ENCODE measurements at regions not wholly inside any gene's neighbourhood (a gene's known extent, or its start where the extent isn't known, plus 50 kb on each side); places are given as distances from the start of the nearest gene placed in this dataset.
"Not testable (repeated sequence)": the region's sequence is repeated elsewhere in the genome, so short reads cannot be mapped to it uniquely, and the experiment has no call there.

DNA sequence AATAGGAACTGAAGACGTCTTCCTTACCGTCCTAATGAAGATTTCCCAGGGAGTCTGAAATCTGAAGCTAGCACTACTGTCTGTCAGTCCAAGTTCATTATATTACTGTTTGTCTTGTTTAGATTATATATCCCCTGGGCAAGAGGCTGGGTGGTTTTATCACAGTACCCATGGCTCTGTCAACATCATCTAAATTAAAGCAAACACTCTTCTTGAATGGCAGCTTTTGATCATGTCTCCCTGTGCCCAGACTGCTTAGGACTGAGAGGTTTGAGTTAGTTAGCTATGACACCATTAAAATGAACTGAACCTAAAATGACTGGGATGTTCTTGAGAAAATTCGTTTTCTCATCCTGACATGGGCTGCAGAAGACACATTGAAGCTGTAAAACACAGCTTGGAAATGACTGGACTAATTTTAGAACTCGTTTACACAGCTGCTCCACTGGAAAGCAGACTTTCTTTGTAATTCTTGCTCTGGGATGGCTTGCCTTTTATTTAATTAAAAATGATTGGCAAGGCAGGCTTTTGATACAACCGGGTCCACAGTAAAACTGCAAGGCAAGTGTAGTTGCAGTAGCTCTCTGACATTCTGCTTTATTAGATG, 243.5 kb downstream of the MFSD1 start:
- DNase-seq (ENCODE audit: low read depth), result no peak

DNA sequence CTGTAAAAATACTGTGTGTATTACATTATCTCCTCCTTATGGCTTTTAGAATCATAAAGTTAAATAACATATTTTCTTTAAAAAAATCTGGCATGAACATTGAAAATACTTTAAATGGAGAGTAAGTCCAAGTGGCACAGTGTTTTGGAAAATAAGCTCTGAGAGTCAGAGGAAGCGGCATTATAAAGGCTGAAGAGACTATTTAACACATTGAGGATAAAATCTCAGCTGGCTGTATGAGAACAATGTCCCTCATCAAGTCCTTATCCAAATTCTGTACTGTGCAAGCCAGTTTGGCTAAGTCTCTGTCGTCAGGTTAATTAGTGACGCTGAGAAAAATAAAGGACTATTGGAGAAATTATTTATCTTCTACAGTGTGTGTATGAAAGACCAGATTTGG, 245.5 kb downstream of the MFSD1 start:
- no peak for DNase-seq (ENCODE audit: low read depth)

DNA sequence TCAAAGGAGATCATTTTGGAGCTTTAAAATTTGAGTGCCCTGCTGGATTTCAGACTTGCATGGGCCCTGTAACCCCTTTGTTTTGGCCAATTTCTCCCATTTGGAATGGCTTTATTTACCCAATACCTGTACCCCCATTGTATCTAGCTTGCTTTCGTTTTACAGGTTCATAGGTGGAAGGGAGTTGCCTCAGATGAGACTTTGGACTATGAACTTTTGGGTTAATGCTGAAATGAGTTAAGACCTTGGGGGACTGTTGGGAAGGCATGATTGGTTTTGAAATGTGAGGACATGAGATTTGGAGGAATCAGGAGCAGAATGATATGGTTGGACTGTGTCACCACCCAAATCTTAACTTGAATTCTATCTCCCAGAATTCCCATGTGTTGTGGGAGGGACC, 250.6 kb downstream of the MFSD1 start:
- not testable (repeated sequence) for DNase-seq (ENCODE audit: low read depth)

DNA sequence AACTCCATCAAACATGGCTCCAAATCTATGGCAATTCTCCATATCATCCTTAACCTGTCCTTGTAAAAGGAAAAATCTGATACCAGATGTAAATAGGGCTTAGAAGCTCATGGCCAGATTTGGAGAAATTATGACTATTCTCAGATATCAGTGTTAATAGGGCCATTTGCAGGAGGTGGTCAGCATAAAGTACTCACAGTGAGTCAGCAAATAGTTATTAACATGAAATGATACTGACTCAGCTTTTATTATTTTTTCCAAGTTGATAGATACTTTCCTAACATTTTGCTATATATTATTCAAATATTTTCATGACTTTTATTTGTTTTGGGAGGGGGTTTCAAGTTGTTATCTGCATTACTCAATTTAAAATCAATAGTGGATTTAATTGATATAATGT, 255.8 kb downstream of the MFSD1 start:
- no peak for DNase-seq (ENCODE audit: low read depth)

DNA sequence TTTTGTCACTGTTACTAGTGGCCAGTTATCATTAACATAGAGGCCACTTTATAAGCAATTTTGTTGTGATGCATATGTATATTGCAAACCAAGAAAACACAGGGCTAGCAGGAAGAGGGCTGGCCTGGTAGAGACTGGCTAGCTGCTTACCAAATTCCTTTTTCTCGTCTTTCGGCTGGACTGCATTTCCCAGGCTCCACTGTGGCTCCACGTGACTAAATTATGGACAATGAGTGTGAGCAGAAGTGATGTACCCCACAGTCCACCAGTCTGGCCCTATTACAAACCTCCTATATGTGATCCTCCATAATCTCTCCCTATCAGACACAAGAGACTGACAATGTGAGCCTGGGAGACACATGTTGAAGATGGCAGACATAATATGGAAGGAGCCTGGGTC, 257.0 kb downstream of the MFSD1 start:
- no peak for DNase-seq (ENCODE audit: low read depth)

GRCh38 chr3:159059395-159059794, 257.5 kb downstream of the MFSD1 start:
- no peak for DNase-seq (ENCODE audit: low read depth)

DNA sequence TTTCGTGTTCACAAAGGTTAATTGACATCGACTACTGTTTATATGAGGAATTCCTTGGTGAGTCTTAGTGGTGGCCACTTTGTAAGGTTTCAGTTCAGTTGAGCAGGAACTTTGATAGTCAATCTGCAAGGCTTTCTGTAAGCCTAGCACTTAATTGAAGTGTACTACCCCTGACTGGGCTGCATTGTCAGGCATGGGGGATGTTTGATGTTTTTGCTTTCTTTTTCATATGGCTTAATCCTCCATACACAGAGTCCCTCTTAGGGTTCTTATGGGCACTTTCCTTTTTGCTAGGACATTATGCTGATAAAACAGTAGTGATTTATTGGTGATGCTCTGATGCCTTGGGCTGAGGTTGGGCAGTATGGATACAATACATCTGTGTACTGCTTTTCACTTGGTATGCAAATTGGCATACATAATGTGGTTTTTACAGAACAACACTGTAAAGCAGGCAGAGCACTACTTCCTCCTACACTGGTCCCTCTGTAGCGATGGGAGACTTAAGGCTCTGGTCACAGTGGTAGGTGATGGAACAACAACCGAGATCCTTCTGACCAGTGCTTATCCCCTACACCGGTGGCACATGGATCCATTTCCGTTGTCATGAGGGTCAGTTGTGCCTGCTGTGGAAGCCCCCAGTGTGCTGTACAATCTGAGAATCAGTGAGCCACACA, 261.0 kb downstream of the MFSD1 start:
- no peak for DNase-seq (ENCODE audit: low read depth)

GRCh38 chr3:159069091-159069490, 267.2 kb downstream of the MFSD1 start, which contains the start of gene IQCJ:
Gene IQCJ (plus strand): TSS chr3:159069319.
- no peak for DNase-seq (ENCODE audit: low read depth)

- DNase-seq (ENCODE audit: low read depth), result no peak
Measured at GRCh38 chr3:159069866-159070425, 268.1 kb downstream of the MFSD1 start.

DNA sequence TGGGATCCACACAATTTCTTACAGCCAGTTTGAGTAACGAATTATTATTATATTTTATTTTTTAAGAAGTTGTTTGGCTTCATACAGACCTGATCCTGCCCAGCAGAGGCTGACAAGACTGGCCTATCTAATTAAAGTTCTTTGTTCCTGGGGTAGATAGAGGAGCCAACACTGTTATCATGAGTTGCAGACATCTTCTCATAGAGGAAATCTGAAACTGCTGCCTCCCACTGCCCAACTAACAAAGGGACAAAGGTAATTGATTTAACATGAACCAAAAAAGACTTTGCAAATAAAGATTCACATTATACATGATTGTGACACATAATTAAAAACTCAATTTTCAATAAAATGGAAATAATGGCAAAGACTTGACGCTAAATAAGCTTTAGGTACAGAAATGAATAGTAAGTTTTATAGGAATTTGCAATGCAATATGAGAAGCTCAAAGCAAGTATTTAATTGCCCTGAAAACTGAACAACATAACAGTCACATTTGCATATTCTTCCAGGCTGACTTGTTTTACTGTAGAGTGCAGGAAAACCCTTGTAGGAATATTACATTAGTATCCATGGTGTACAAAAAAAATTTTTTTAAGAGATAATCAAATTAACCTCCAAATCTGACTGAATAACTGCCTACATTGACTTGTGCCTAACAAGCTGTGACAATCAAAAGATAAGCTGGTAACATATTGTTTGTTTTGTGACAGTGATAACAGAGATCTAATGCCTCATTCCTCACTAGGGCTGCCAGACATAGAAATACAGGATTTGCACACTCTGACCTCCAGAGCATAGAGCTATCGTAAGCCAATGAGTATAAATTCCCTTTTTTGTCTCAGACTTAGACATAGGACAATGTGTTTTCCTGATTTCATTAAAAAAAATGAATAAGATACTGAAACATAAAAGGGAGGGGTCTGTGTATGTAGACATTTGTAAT, 273.2 kb downstream of the MFSD1 start:
- no peak for DNase-seq (ENCODE audit: low read depth)

DNA sequence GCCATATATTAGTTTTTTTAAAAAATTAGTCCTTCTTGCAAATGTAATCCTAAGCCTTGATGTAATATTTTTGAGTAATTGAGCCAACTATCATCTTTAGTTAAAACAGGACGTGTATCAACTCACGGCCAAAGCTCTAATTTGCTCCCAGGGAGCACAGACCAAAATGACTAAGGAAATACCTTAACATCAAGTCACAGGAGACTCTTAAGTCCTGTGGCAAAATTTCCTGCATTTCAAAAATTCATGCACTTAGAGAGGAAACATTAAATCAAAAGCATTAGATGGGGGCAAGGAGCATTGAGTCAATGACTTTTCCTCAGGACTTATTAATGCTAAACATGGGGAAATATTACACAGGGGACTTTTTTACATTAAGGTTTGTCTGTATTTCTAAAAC, 276.0 kb downstream of the MFSD1 start:
- no peak for DNase-seq (ENCODE audit: low read depth)

GRCh38 chr3:159080256-159080655, 278.4 kb downstream of the MFSD1 start:
- DNase-seq (ENCODE audit: low read depth), result no peak

- DNase-seq (ENCODE audit: low read depth), result no peak
Measured at GRCh38 chr3:159080821-159081220, 279.0 kb downstream of the MFSD1 start.

DNA sequence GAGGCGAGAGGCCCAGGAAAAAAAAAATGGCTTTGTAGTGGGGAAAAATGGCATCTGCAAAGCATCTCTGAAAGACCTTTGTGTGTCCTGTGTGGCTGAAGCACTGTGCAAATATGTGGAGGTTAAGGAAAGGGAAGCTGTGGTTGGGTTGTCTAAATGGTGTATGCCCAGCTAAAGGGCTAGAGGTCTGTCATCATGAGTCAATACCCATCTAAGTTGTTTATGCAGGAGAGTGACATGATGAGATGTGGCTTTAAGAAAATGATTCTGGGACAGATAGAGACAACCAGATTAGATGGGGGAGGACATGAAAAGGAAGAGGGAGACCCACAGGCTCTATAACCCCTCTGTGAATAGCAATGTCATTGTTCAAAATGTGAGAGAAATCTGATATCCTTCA, 280.7 kb downstream of the MFSD1 start:
- DNase-seq (ENCODE audit: low read depth), result no peak

- no peak for DNase-seq (ENCODE audit: low read depth)
Measured at GRCh38 chr3:159091936-159092335, 290.1 kb downstream of the MFSD1 start.

DNA sequence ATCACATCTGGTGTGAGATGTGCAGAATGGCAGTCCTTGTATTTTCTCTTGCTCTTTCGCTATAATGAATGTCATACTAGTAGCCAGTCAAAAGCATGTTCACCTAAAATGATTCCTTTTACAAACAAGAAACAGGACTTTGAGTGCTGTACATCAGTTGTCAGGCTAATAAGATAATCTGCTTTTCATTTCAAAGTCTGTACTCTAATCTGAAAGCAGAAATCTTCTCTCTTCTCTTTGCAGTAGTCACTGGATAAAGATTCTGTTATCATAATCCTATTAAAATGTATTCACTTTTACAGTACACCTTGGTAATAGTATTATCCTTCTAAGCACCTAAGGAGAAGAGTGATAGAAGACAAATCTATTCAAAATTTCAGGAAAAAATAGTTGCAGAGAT, 300.1 kb downstream of the MFSD1 start:
- DNase-seq (ENCODE audit: low read depth), result no peak

- no peak for DNase-seq (ENCODE audit: low read depth)
Measured at GRCh38 chr3:159112724-159113123, 310.9 kb downstream of the MFSD1 start.

DNA sequence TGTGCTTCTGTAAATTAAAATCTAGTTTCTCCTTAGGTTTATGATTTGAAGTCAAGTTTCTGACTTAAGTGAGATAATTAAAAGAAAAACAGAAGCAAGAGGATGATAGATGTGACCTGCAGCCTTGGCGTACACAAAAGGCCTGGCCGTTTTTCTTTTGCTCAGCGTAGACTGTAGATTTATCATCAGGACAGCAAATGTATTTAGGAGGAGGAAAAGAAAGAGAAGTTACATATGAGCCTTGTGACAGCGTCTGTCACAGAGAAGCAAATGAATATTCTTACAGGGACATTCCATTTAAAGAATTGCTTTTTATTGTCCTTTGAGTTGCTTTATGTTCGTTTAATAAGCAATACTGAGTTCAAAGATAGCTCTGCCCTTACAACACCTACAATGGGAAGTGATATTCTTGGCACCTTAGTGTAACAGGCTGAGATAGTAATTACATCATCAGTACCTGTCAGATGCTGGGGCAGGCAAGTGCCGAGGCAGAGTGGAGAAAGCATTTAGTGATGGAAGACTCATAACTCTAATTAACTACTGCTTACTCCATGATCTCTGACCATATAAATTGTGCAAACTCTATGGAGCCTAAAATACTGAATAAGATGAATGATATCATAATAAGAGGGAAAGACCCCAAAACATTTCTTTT, 311.5 kb downstream of the MFSD1 start:
- DNase-seq (ENCODE audit: low read depth), result no peak

GRCh38 chr3:159114582-159114981, 312.7 kb downstream of the MFSD1 start:
- DNase-seq (ENCODE audit: low read depth), result no peak

DNA sequence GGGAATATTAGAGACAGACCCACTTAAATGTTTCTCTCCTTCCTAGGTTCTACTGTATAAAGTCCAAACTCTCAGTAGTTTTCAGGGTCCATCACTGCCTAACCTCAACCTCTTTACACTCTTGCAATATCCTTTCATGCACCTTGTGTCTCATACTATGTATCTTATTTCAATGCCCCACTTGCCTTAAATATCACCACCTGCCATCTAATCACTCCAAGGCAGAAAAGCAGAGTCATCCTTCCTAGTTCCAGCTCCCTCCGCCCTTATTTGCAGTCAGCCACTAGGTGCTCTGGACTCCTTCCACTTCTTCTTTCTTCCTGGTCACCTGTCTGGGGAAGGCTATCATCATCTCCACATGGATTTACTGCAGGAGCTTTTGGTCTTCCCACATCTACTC, 322.0 kb downstream of the MFSD1 start:
- DNase-seq (ENCODE audit: low read depth), result no peak

DNA sequence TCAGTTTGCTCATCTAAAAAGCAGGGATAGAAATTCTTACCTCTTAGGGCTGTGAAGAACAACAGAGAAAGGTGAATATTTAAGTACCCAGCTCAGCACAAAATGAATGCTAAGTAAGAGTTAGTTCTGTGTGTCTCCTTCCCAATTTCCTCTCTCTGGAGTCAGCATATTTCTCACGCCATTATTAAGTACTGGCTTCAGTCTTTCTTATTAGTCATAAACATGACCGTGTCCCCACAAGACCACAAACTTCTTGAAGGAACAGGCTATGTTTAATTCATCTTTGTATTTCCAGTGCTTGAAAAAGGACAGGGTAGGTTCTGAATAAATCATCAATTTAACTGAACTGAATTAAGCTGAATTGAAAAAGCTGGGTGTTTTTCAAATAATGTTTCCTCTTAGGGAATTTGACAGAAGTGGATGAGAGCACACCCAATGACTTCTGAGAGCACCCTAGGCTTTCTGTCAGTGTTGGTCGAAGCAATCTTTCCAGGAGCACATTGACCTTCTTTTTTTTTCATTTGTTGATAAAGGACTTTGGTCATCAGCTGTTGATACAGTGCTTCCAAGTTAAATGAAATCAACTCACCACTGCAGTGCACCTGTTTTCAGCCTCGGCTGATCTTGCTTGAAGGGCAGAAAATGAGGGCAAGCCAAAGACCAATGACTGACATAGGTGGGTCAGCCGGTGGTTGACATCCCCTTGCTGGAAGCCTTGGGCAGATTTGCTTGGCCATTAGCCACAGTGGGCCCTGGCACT, 324.6 kb downstream of the MFSD1 start:
- no peak for DNase-seq (ENCODE audit: low read depth)

Measured in activated T-cell treated with anti-CD3 and anti-CD28 coated beads for 24 hours (primary cell).